KMS-11 (cell line): ENCODE measurements at regions not wholly inside any gene's neighbourhood (a gene's known extent, or its start where the extent isn't known, plus 50 kb on each side); places are given as distances from the start of the nearest gene placed in this dataset.

Source experiments
- H2AFZ ChIP-seq: fragments of 200-600 bp; sonication (generic); 2 replicates; pipeline ENCODE4 v1.6.1; 2016; ENCODE audit warnings: antibody characterized with exemption, mixed run types, low read depth
- H3K27ac ChIP-seq: fragments of 200-600 bp; sonication (generic); 2 replicates; pipeline ENCODE4 v1.6.1; 2016; ENCODE audit warnings: mild to moderate bottlenecking, mixed run types
- H3K27me3 ChIP-seq: fragments of 200-600 bp; sonication (generic); 2 replicates; pipeline ENCODE4 v1.6.1; 2017; ENCODE audit warnings: mild to moderate bottlenecking, low read depth, mixed run types, moderate library complexity; ENCODE audit not compliant: insufficient read depth
- H3K36me3 ChIP-seq: fragments of 200-600 bp; sonication (generic); 2 replicates; pipeline ENCODE4 v1.6.1; 2017; ENCODE audit warnings: mild to moderate bottlenecking, mixed run types; ENCODE audit not compliant: insufficient read depth
- H3K4me1 ChIP-seq: fragments of 200-600 bp; sonication (generic); 2 replicates; pipeline ENCODE4 v1.6.1; 2016; ENCODE audit warnings: mild to moderate bottlenecking, low read depth, mixed run types; ENCODE audit not compliant: poor library complexity, severe bottlenecking
- H3K4me2 ChIP-seq: fragments of 200-600 bp; sonication (generic); 2 replicates; pipeline ENCODE4 v1.7.0; 2016; ENCODE audit warnings: mild to moderate bottlenecking, mixed run types
- H3K4me3 ChIP-seq: fragments of 200-600 bp; sonication (generic); IDR thresholded peaks from 2 replicates; pipeline ENCODE4 v1.6.1; 2017; ENCODE audit warnings: low read depth, low read length, mixed read lengths; ENCODE audit not compliant: insufficient read depth
- H3K79me2 ChIP-seq: fragments of 200-600 bp; sonication (generic); 2 replicates; pipeline ENCODE4 v1.6.1; 2016; ENCODE audit warnings: low read depth, mixed run types; ENCODE audit not compliant: insufficient read depth
- H3K9ac ChIP-seq: fragments of 200-600 bp; sonication (generic); 2 replicates; pipeline ENCODE4 v1.6.1; 2016; ENCODE audit warnings: mild to moderate bottlenecking, mixed run types
- H4K20me1 ChIP-seq: fragments of 200-600 bp; sonication (generic); 2 replicates; pipeline ENCODE4 v1.6.1; 2016; ENCODE audit warnings: mild to moderate bottlenecking, mixed run types; ENCODE audit not compliant: insufficient read depth
- CTCF ChIP-seq: fragments of 200-600 bp; sonication (generic); conservative IDR thresholded peaks from 2 replicates; pipeline ENCODE4 v1.6.1; 2017; ENCODE audit warnings: low read depth, mild to moderate bottlenecking, antibody characterized with exemption, low read length, moderate library complexity, mixed read lengths

- Histone ChIP-seq H3K4me2 (no peak overlapping the region), H3K27me3 (no peaks in the 10 kb centered on the region), H3K36me3 (no peaks in the 10 kb centered on the region), H4K20me1 (no peaks in the 10 kb centered on the region), H3K27ac (no peak overlapping the region), H3K79me2 (no peaks in the 10 kb centered on the region), H3K9ac (no peak overlapping the region), H3K4me3 (no peak overlapping the region), H3K4me1 (no peaks in the 10 kb centered on the region), H2AFZ (no peak overlapping the region)
- TF ChIP-seq CTCF: no peak
Observed at GRCh38 chr18:75497576-75498235, 70.2 kb upstream of the SMIM21 start.

GRCh38 chr18:75496151-75496550, 68.6 kb upstream of the SMIM21 start:
- H3K9ac ChIP-seq: no peak overlapping the region
- no peak overlapping the region for H3K27ac ChIP-seq
- no peaks in the 10 kb centered on the region for H3K4me1 ChIP-seq
- H3K36me3 ChIP-seq: no peaks in the 10 kb centered on the region
- no peaks in the 10 kb centered on the region for H3K27me3 ChIP-seq
- H2AFZ ChIP-seq: no peak overlapping the region
- H4K20me1 ChIP-seq: no peaks in the 10 kb centered on the region
- no peaks in the 10 kb centered on the region for H3K79me2 ChIP-seq
- H3K4me2 ChIP-seq: no peak overlapping the region
- no peak overlapping the region for H3K4me3 ChIP-seq
- no peak for TF ChIP-seq CTCF

- Histone ChIP-seq H3K4me1 (no peaks in the 10 kb centered on the region), H3K4me2 (no peak overlapping the region), H3K27ac (no peak overlapping the region), H3K4me3 (no peak overlapping the region), H3K9ac (no peak overlapping the region), H3K79me2 (no peaks in the 10 kb centered on the region), H2AFZ (no peak overlapping the region), H3K36me3 (no peaks in the 10 kb centered on the region), H3K27me3 (no peaks in the 10 kb centered on the region), H4K20me1 (no peaks in the 10 kb centered on the region)
- no peak for TF ChIP-seq CTCF
Observed at GRCh38 chr18:75492852-75493251, 65.3 kb upstream of the SMIM21 start.

- no peaks in the 10 kb centered on the region for H3K4me1 ChIP-seq
- H3K4me2 ChIP-seq: no peak overlapping the region
- H3K36me3 ChIP-seq: no peaks in the 10 kb centered on the region
- no peak overlapping the region for H2AFZ ChIP-seq
- no peak overlapping the region for H3K27ac ChIP-seq
- H3K4me3 ChIP-seq: no peak overlapping the region
- no peak for TF ChIP-seq CTCF
- no peaks in the 10 kb centered on the region for H3K27me3 ChIP-seq
- no peak overlapping the region for H3K9ac ChIP-seq
- no peaks in the 10 kb centered on the region for H4K20me1 ChIP-seq
- no peaks in the 10 kb centered on the region for H3K79me2 ChIP-seq
Observed at GRCh38 chr18:75491361-75491760, 63.9 kb upstream of the SMIM21 start.
